A549 (cell line): ENCODE measurements at regions not wholly inside any gene's neighbourhood (a gene's known extent, or its start where the extent isn't known, plus 50 kb on each side); places are given as distances from the start of the nearest gene placed in this dataset.
"Not testable (repeated sequence)": the region's sequence is repeated elsewhere in the genome, so short reads cannot be mapped to it uniquely, and the experiment has no call there.

ENCODE experiments used
- ATAC-seq, 2 experiments: fragments of 200-7000 bp in 1 of 2; fragments of >200 bp in 1 of 2; cut with Nextera tagmentation in 1 of 2; cut with Tn5 transposase in 1 of 2; 3 replicates each; pipeline versions ENCODE4 v1.8.0 to v1.9.1; 2018 to 2020; ENCODE audit warnings: mild to moderate bottlenecking in 1 of 2, moderate library complexity in 1 of 2
- CTCF ChIA-PET: fragments of 300-600 bp; sonication (Branson Sonifier 250); formaldehyde crosslinking; extraction: SDS; loops from one replicate; lab custom pipeline; 2021; ENCODE audit warnings: antibody characterized with exemption, inconsistent platforms; lab: Yijun Ruan, JAX
- POLR2A ChIA-PET: fragments of 350-600 bp; formaldehyde crosslinking; extraction: SDS; loops from one replicate; lab custom pipeline; 2021; ENCODE audit warnings: antibody characterized with exemption, inconsistent platforms; lab: Yijun Ruan, JAX
- DNase-seq, 2 experiments: peaks; one replicate each; pipeline versions ENCODE4 v3.0.0 to v3.0.0-alpha.2; 2011 to 2016; ENCODE audit warnings: low read depth in 1 of 2, low spot score in 1 of 2
- FAIRE-seq: peaks from 2 replicates; lab custom pipeline; 2011; peaks lifted over from hg19 to GRCh38; lab: Jason Lieb, UNC
- H3K27ac ChIP-seq, 2 experiments: fragments of >200 bp; sonication (Bioruptor Twin); formaldehyde crosslinking; 3 replicates each; pipeline ENCODE4 v1.5.1; 2016 to 2017
- H3K4me1 ChIP-seq: fragments of >200 bp; sonication (Bioruptor Twin); formaldehyde crosslinking; 3 replicates; pipeline ENCODE4 v1.6.1; 2016
- H3K4me2 ChIP-seq: fragments of >200 bp; sonication (Bioruptor Twin); formaldehyde crosslinking; 3 replicates; pipeline ENCODE4 v1.6.1; 2016
- H3K4me3 ChIP-seq: fragments of >200 bp; sonication (Bioruptor Twin); formaldehyde crosslinking; 3 replicates; pipeline ENCODE4 v1.5.1; 2016
- H3K9me3 ChIP-seq: fragments of >200 bp; sonication (Bioruptor Twin); formaldehyde crosslinking; 3 replicates; pipeline ENCODE4 v1.6.1; 2016
- CBX8 ChIP-seq: fragments of 200-600 bp; sonication (generic); IDR thresholded peaks from 2 replicates; pipeline ENCODE4 v1.6.1; 2016
- CEBPB ChIP-seq, 2 experiments: fragments of >200 bp in 1 of 2; sonication (Bioruptor Twin) in 1 of 2; formaldehyde crosslinking in 1 of 2; IDR thresholded peaks; 2 replicates each; pipeline ENCODE4 v1.6.1; 2012 to 2016
- CHD4 ChIP-seq: fragments of 200-600 bp; sonication (generic); IDR thresholded peaks from 2 replicates; pipeline ENCODE4 v1.6.1; 2016; ENCODE audit warnings: antibody characterized with exemption, mild to moderate bottlenecking, borderline replicate concordance
- EHF ChIP-seq: fragments of 250-450 bp; sonication (Bioruptor Pico); IDR thresholded peaks from 2 replicates; pipeline ENCODE4 v1.5.0; 2020; ENCODE audit warnings: mild to moderate bottlenecking
- FOSL2 ChIP-seq, 2 experiments: fragments of 450-650 bp in 1 of 2; fragments of >200 bp in 1 of 2; sonication (Bioruptor Twin) in 1 of 2; formaldehyde crosslinking; IDR thresholded peaks; 2 replicates each; pipeline versions ENCODE4 v1.5.0 to v1.6.1; 2016 to 2020; ENCODE audit warnings: mild to moderate bottlenecking in 1 of 2, moderate library complexity in 1 of 2
- FOXS1 ChIP-seq: fragments of 250-450 bp; sonication (Bioruptor Pico); IDR thresholded peaks from 2 replicates; pipeline ENCODE4 v1.5.0; 2020; ENCODE audit warnings: mild to moderate bottlenecking, moderate library complexity
- HDAC2 ChIP-seq: fragments of 200-600 bp; sonication (generic); IDR thresholded peaks from 2 replicates; pipeline ENCODE4 v1.6.1; 2016
- HEYL ChIP-seq: fragments of 250-450 bp; sonication (Bioruptor Pico); IDR thresholded peaks from 2 replicates; pipeline ENCODE4 v1.8.0; 2021; ENCODE audit warnings: mild to moderate bottlenecking, moderate library complexity
- HOXA7 ChIP-seq: fragments of 250-450 bp; sonication (Bioruptor Pico); IDR thresholded peaks from 2 replicates; pipeline ENCODE4 v1.5.0; 2020; ENCODE audit warnings: mild to moderate bottlenecking, moderate library complexity
- HOXB13 ChIP-seq: fragments of 250-450 bp; sonication (Bioruptor Pico); IDR thresholded peaks from 2 replicates; pipeline ENCODE4 v1.5.0; 2020; ENCODE audit warnings: low read depth, mild to moderate bottlenecking, moderate library complexity
- HOXB5 ChIP-seq: fragments of 250-450 bp; sonication (Bioruptor Pico); IDR thresholded peaks from 2 replicates; pipeline ENCODE4 v1.5.0; 2020; ENCODE audit warnings: mild to moderate bottlenecking, moderate library complexity
- KDM1A ChIP-seq: fragments of 200-600 bp; sonication (generic); IDR thresholded peaks from 2 replicates; pipeline ENCODE4 v1.6.1; 2016; ENCODE audit warnings: low read depth, mild to moderate bottlenecking
- MAFK ChIP-seq: fragments of 450-650 bp; IDR thresholded peaks from 2 replicates; pipeline ENCODE4 v1.6.1; 2014; ENCODE audit not compliant: partially characterized antibody
- MYC ChIP-seq: IDR thresholded peaks from 2 replicates; pipeline ENCODE4 v1.6.1; 2012; ENCODE audit warnings: mild to moderate bottlenecking, inconsistent platforms, low read length, improper control_type of control experiment, borderline replicate concordance
- NPAS2 ChIP-seq: fragments of 250-450 bp; sonication (Bioruptor Pico); IDR thresholded peaks from 2 replicates; pipeline ENCODE4 v1.8.0; 2022; ENCODE audit warnings: mild to moderate bottlenecking, moderate library complexity, borderline replicate concordance
- PHF8 ChIP-seq: fragments of 200-600 bp; sonication (generic); IDR thresholded peaks from 2 replicates; pipeline ENCODE4 v1.6.1; 2016; ENCODE audit warnings: low read depth, mild to moderate bottlenecking, antibody characterized with exemption, moderate library complexity, borderline replicate concordance
- POLR2A ChIP-seq: IDR thresholded peaks from 2 replicates; pipeline ENCODE4 v1.6.1; 2012; ENCODE audit warnings: mild to moderate bottlenecking, low read length
- RAD21 ChIP-seq, 2 experiments: fragments of >200 bp in 1 of 2; sonication (Bioruptor Twin) in 1 of 2; formaldehyde crosslinking in 1 of 2; IDR thresholded peaks in 1 of 2; conservative IDR thresholded peaks in 1 of 2; 2 replicates in 1 of 2; 3 replicates in 1 of 2; pipeline ENCODE4 v1.6.1; 2012 to 2018; ENCODE audit warnings: inconsistent platforms in 1 of 2
- RARB ChIP-seq: fragments of 250-450 bp; sonication (Bioruptor Pico); IDR thresholded peaks from 2 replicates; pipeline ENCODE4 v1.8.0; 2021; ENCODE audit warnings: mild to moderate bottlenecking, moderate library complexity
- RFX5 ChIP-seq: fragments of 450-650 bp; IDR thresholded peaks from 2 replicates; pipeline ENCODE4 v1.7.1; 2014; ENCODE audit warnings: antibody characterized with exemption, mild to moderate bottlenecking, moderate library complexity
- TP53 ChIP-seq: fragments of 250-450 bp; sonication (Bioruptor Pico); IDR thresholded peaks from 2 replicates; pipeline ENCODE4 v1.5.0; 2021; ENCODE audit warnings: mild to moderate bottlenecking, moderate library complexity
- ZFP36 ChIP-seq: fragments of 450-650 bp; IDR thresholded peaks from 2 replicates; pipeline ENCODE4 v1.6.1; 2014; ENCODE audit warnings: borderline replicate concordance; ENCODE audit not compliant: partially characterized antibody
- ZNF302 ChIP-seq: fragments of 250-450 bp; sonication (Bioruptor Pico); IDR thresholded peaks from 2 replicates; pipeline ENCODE4 v1.9.0; 2021; ENCODE audit warnings: inconsistent platforms, mild to moderate bottlenecking, moderate library complexity
- ZSCAN20 ChIP-seq: fragments of 250-450 bp; sonication (Bioruptor Pico); IDR thresholded peaks from 2 replicates; pipeline ENCODE4 v1.8.0; 2022; ENCODE audit warnings: mild to moderate bottlenecking, moderate library complexity
- WGBS: methylation state at CpG from one replicate; pipeline ENCODE4 v1.1.6; 2017; ENCODE audit errors: missing lambda C conversion rate; 5-methylcytosine and 5-hydroxymethylcytosine counted together
- TF ChIP-seq, protein P1 (sequence below): fragments of 250-450 bp; sonication (Bioruptor Pico); IDR thresholded peaks from 2 replicates; pipeline ENCODE4 v1.5.0; 2021; ENCODE audit warnings: mild to moderate bottlenecking, moderate library complexity, borderline replicate concordance
- TF ChIP-seq, protein P2 (sequence below): fragments of 450-650 bp; IDR thresholded peaks from 2 replicates; pipeline ENCODE4 v1.6.1; 2014; ENCODE audit warnings: antibody characterized with exemption
- TF ChIP-seq, protein P3 (sequence below): IDR thresholded peaks from 2 replicates; pipeline ENCODE4 v1.6.1; 2012
- TF ChIP-seq, protein P4 (sequence below): fragments of >200 bp; sonication (Bioruptor Twin); formaldehyde crosslinking; IDR thresholded peaks from 3 replicates; pipeline ENCODE4 v1.5.1; 2016

DNA sequence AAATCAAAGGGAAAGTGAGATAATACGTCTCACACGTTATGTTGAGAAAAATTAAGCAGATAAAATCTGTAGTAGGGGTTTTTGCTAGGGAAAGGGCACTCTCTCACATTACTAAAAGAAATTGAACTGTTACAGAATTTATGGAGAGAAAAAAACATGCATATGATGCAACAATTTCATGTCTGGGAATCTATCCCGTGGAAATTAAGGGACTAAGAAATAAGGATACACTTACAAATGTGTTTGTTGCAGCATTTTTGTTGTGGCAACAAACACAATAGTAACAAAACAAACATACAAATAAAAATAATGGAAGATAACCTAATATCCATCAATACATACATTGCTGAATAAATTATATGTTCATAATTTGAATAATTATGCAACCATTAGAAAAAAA is 96.3 kb upstream of the ZBED5 start:
- Histone ChIP-seq H3K4me3 (no peak overlapping the region), H3K27ac (no peak overlapping the region), H3K9me3 (no peaks in the 10 kb centered on the region; the same call in 2 of the 3 replicates), H3K4me1 (no peaks in the 10 kb centered on the region), H3K4me2 (no peak overlapping the region)
- ATAC-seq, result no peak
- ChIA-PET CTCF (interaction anchor here (0.9 kb wide), 1 partner anchor 15 kb away, joined by 3 read pairs; no protein-coding TSS in a partner anchor), POLR2A (no interaction called here)
- no peak for TF ChIP-seq FOXS1 (CRISPR knock-in tag)
- TF ChIP-seq HDAC2, result no peak
- no peak for TF ChIP-seq RFX5
- no peak for TF ChIP-seq ZSCAN20 (CRISPR knock-in tag)
- no peak for TF ChIP-seq HOXB13 (CRISPR knock-in tag)
- no peak for TF ChIP-seq NPAS2 (CRISPR knock-in tag)
- TF ChIP-seq POLR2A, result no peak
- no peak for FAIRE-seq
- DNase-seq, result no peak
- 75% methylated on average over 3 of the region's 3 CpGs for WGBS

DNA sequence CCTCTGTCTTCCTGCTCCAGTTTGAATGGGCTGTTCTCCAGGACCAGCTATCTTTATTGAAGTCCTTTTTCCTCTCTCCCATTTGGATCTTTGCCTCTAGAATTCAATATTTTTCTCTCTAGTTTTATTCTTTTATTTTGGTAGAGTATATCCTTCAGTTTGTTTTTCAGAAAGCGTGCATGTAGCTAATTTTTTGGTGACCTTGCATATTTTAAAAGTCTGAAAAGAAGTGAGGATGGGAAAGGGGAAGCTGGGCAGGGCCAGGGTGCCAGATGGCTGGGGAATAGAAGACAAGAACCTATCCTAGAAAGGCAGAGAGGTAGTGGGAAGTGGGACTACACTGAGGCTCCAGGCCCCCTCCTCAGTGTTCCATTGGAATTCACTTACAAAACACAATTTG is 95.0 kb upstream of the ZBED5 start:
- Histone ChIP-seq H3K9me3 (no peaks in the 10 kb centered on the region), H3K27ac (no peak overlapping the region), H3K4me1 (no peaks in the 10 kb centered on the region), H3K4me2 (no peak overlapping the region), H3K4me3 (no peak overlapping the region)
- 70% methylated on average over 1 of the region's 1 CpG for WGBS
- CTCF ChIA-PET, result interaction anchor here (1.5 kb wide), 1 partner anchor 160 kb away, joined by 4 read pairs; no protein-coding TSS in a partner anchor
- POLR2A ChIA-PET, result no interaction called here
- FAIRE-seq (no peak), ATAC-seq (no peak), DNase-seq (no peak)
- TF ChIP-seq, protein P1, sequence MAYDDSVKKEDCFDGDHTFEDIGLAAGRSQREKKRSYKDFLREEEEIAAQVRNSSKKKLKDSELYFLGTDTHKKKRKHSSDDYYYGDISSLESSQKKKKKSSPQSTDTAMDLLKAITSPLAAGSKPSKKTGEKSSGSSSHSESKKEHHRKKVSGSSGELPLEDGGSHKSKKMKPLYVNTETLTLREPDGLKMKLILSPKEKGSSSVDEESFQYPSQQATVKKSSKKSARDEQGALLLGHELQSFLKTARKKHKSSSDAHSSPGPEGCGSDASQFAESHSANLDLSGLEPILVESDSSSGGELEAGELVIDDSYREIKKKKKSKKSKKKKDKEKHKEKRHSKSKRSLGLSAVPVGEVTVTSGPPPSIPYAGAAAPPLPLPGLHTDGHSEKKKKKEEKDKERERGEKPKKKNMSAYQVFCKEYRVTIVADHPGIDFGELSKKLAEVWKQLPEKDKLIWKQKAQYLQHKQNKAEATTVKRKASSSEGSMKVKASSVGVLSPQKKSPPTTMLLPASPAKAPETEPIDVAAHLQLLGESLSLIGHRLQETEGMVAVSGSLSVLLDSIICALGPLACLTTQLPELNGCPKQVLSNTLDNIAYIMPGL (CRISPR knock-in tag), result no peak
- TF ChIP-seq KDM1A, result no peak
- TF ChIP-seq, protein P2, sequence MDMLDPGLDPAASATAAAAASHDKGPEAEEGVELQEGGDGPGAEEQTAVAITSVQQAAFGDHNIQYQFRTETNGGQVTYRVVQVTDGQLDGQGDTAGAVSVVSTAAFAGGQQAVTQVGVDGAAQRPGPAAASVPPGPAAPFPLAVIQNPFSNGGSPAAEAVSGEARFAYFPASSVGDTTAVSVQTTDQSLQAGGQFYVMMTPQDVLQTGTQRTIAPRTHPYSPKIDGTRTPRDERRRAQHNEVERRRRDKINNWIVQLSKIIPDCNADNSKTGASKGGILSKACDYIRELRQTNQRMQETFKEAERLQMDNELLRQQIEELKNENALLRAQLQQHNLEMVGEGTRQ, result no peak
- peak; percentile 76 for TF ChIP-seq MAFK
- TF ChIP-seq HOXB5 (CRISPR knock-in tag), result no peak
- TF ChIP-seq, protein P3, sequence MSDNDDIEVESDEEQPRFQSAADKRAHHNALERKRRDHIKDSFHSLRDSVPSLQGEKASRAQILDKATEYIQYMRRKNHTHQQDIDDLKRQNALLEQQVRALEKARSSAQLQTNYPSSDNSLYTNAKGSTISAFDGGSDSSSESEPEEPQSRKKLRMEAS, result no peak
- no peak for TF ChIP-seq RAD21 (conservative IDR thresholded peaks at IDR 0.05 in 1 of 2, IDR thresholded peaks at IDR 0.05 in 1 of 2)
- TF ChIP-seq RARB, result no peak
- no peak for TF ChIP-seq MYC

DNA sequence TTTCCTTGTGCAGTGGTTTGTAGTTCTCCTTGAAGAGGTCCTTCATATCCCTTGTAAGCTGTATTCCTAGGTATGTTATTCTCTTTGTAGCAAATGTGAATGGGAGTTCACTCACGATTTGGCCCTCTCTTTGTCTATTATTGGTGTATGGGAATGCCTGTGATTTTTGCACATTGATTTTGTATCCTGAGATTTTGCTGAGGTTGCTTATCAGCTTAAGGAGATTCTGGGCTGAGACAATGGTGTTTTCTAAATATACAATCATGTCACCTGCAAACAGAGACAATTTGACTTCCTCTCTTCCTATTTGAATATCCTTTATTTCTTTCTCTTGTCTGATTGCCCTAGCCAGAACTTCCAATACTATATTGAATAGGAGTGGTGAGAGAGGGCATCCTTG is 90.1 kb upstream of the ZBED5 start:
- WGBS, result 13% methylated on average over 1 of the region's 1 CpG
- H3K4me2 ChIP-seq, POLR2A ChIA-PET, H3K27ac ChIP-seq, DNase-seq, H3K4me3 ChIP-seq, H3K9me3 ChIP-seq, FAIRE-seq, H3K4me1 ChIP-seq, ATAC-seq: not testable (repeated sequence)
- CTCF ChIA-PET, result interaction anchor here (1.3 to 1.7 kb wide), 2 partner anchors 14 to 73 kb away, joined by 3 to 8 read pairs; no protein-coding TSS in a partner anchor
- TF ChIP-seq MAFK, result peak; percentile 59

DNA sequence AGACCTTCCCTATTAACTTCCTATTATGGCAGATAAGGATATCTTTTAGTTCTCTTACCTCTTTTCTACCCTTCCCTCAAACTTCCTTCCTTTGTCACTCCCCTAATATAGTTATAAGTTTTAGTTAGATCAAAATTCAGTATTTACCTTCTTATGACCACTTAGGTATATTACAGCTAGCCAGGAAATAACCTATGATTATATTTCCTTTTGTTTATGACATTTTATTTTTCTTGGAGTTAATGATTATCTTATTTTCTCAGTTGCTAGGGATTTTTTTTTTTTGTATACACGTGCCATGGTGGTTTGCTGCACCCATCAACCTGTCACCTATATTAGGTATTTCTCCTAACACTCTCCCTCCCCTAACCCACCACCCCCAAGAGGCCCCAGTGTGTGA is 88.2 kb upstream of the ZBED5 start:
- 10% methylated on average over 1 of the region's 1 CpG for WGBS
- no peak overlapping the region for H3K4me2 ChIP-seq
- H3K4me1 ChIP-seq, result peaks cover 9% of the 10 kb centered on the region; the same call in 2 of the 3 replicates
- no peak overlapping the region for H3K4me3 ChIP-seq
- ChIA-PET POLR2A (no interaction called here), CTCF (interaction anchor here (0.6 to 1.2 kb wide), 3 partner anchors 12 to 184 kb away, joined by 3 to 4 read pairs (median 3); no protein-coding TSS in a partner anchor)
- ATAC-seq, result no peak
- no peak for DNase-seq
- no peak for FAIRE-seq
- no peaks in the 10 kb centered on the region for H3K9me3 ChIP-seq
- H3K27ac ChIP-seq, result no peak overlapping the region
- TF ChIP-seq HEYL (CRISPR knock-in tag) (no peak), POLR2A (no peak), RAD21 (conservative IDR thresholded peaks at IDR 0.05 in 1 of 2, IDR thresholded peaks at IDR 0.05 in 1 of 2) (no peak), ZNF302 (CRISPR knock-in tag) (no peak), CHD4 (no peak), CBX8 (no peak), MAFK (no peak), FOSL2 (IDR thresholded peaks at IDR 0.05) (no peak), FOSL2 (CRISPR knock-in tag; IDR thresholded peaks at IDR 0.05) (no peak), CEBPB (IDR thresholded peaks at IDR 0.05) (no peak), ZFP36 (no peak), NPAS2 (CRISPR knock-in tag) (no peak), PHF8 (no peak), TP53 (no peak), EHF (CRISPR knock-in tag) (no peak), HOXA7 (CRISPR knock-in tag) (no peak)
- TF ChIP-seq, protein P4, sequence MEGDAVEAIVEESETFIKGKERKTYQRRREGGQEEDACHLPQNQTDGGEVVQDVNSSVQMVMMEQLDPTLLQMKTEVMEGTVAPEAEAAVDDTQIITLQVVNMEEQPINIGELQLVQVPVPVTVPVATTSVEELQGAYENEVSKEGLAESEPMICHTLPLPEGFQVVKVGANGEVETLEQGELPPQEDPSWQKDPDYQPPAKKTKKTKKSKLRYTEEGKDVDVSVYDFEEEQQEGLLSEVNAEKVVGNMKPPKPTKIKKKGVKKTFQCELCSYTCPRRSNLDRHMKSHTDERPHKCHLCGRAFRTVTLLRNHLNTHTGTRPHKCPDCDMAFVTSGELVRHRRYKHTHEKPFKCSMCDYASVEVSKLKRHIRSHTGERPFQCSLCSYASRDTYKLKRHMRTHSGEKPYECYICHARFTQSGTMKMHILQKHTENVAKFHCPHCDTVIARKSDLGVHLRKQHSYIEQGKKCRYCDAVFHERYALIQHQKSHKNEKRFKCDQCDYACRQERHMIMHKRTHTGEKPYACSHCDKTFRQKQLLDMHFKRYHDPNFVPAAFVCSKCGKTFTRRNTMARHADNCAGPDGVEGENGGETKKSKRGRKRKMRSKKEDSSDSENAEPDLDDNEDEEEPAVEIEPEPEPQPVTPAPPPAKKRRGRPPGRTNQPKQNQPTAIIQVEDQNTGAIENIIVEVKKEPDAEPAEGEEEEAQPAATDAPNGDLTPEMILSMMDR, result no peak
